RWPE1 (cell line): ENCODE measurements at regions not wholly inside any gene's neighbourhood (a gene's known extent, or its start where the extent isn't known, plus 50 kb on each side); places are given as distances from the start of the nearest gene placed in this dataset.
"Not testable (repeated sequence)": the region's sequence is repeated elsewhere in the genome, so short reads cannot be mapped to it uniquely, and the experiment has no call there.

Source experiments
- CTCF ChIA-PET: fragments of 350-600 bp; sonication (Branson Sonifier 250); formaldehyde crosslinking; extraction: SDS; loops from one replicate; lab custom pipeline; 2021; lab: Yijun Ruan, JAX
- POLR2A ChIA-PET: fragments of 400-600 bp; formaldehyde crosslinking; extraction: SDS; loops from one replicate; lab custom pipeline; 2020; ENCODE audit warnings: antibody characterized with exemption; ENCODE audit not compliant: low non-redundant PET; lab: Yijun Ruan, JAX
- DNase-seq: peaks from one replicate; pipeline ENCODE4 v3.0.0; 2012; ENCODE audit warnings: low spot score
- H3K27ac ChIP-seq: fragments of 450-650 bp; 2 replicates; pipeline ENCODE4 v1.5.1; 2017
- TF ChIP-seq, protein P1 (sequence below): fragments of 450-650 bp; conservative IDR thresholded peaks from 2 replicates; pipeline ENCODE4 v1.5.1; 2017; ENCODE audit warnings: low read depth, mild to moderate bottlenecking

- DNase-seq = no peak
- CTCF ChIA-PET = no interaction called here
- TF ChIP-seq, protein P1, sequence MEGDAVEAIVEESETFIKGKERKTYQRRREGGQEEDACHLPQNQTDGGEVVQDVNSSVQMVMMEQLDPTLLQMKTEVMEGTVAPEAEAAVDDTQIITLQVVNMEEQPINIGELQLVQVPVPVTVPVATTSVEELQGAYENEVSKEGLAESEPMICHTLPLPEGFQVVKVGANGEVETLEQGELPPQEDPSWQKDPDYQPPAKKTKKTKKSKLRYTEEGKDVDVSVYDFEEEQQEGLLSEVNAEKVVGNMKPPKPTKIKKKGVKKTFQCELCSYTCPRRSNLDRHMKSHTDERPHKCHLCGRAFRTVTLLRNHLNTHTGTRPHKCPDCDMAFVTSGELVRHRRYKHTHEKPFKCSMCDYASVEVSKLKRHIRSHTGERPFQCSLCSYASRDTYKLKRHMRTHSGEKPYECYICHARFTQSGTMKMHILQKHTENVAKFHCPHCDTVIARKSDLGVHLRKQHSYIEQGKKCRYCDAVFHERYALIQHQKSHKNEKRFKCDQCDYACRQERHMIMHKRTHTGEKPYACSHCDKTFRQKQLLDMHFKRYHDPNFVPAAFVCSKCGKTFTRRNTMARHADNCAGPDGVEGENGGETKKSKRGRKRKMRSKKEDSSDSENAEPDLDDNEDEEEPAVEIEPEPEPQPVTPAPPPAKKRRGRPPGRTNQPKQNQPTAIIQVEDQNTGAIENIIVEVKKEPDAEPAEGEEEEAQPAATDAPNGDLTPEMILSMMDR = no peak
- POLR2A ChIA-PET = no interaction called here
- H3K27ac ChIP-seq = no peak overlapping the region
Measured at GRCh38 chr1:221525749-221526148, 216.1 kb downstream of the DUSP10 start.

- TF ChIP-seq, protein P1 = no peak
- DNase-seq = no peak
- POLR2A ChIA-PET = no interaction called here
- H3K27ac ChIP-seq = no peak overlapping the region
- CTCF ChIA-PET = interaction anchor here (0.7 kb wide), 2 partner anchors 640 to 820 kb away, joined by 3 to 4 read pairs; no protein-coding TSS in a partner anchor
Measured at GRCh38 chr1:221527302-221527701, 214.6 kb downstream of the DUSP10 start.

DNA sequence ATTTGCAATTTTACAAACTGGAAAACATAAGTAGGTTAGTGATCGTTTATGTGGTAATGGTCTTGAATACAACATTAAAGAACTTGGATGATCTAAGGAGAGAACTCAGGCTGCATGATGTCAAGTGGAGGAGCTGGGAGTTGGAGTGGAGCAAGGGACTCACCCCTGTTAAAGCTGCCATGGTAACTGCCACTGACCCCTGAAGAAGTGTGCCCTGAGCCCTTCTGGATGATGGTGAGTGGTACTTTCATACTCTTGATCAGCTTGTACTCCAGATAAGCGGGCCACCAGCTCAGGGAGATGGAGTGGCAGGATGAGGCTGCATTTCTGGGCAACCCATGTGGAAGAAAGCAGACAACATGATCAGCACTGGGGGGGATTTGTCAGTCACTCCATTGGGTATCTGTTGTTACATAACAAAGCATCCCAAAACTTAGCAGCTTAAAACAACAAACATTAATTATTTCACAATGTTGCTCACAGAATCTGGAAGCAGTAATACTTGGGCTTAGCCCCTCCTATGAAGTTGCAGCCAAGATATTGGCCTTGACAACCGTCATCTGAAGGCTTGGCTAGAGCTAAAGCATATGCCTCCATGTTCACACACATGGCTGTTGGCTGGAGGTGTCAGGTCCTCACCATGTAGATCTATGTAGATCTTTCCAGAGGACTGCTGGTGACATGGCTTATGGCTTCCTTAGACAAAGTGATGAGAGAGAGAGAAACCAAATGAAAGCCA, 213.8 kb downstream of the DUSP10 start:
- TF ChIP-seq, protein P1 = no peak
- ChIA-PET CTCF (interaction anchor here (0.7 kb wide), 2 partner anchors 639 to 820 kb away, joined by 3 to 4 read pairs; no protein-coding TSS in a partner anchor), POLR2A (no interaction called here)
- no peak overlapping the region for H3K27ac ChIP-seq
- no peak for DNase-seq

DNA sequence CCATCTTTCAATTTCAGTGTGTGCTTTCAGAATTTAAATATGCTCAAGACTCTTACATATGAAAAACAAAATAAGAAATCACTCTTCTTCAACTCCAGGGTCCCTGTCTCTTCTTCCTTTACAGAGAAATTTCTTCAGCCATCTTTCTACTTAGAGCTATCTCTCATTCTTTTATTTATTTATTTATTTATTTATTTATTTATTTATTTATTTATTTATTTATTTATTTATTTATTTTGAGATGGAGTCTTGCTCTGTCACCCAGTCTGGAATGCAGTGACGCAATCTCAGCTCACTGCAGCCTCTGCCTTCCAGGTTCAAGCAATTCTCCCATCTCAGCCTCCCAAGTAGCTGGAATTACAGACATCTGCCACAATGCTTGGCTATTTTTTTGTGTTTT, 211.7 kb downstream of the DUSP10 start:
- POLR2A ChIA-PET, H3K27ac ChIP-seq, DNase-seq, CTCF ChIA-PET: not testable (repeated sequence)

- TF ChIP-seq, protein P1 = no peak
- ChIA-PET CTCF (no interaction called here), POLR2A (no interaction called here)
- H3K27ac ChIP-seq = no peak overlapping the region
- no peak for DNase-seq
Measured at GRCh38 chr1:221530791-221531190, 211.1 kb downstream of the DUSP10 start.

DNA sequence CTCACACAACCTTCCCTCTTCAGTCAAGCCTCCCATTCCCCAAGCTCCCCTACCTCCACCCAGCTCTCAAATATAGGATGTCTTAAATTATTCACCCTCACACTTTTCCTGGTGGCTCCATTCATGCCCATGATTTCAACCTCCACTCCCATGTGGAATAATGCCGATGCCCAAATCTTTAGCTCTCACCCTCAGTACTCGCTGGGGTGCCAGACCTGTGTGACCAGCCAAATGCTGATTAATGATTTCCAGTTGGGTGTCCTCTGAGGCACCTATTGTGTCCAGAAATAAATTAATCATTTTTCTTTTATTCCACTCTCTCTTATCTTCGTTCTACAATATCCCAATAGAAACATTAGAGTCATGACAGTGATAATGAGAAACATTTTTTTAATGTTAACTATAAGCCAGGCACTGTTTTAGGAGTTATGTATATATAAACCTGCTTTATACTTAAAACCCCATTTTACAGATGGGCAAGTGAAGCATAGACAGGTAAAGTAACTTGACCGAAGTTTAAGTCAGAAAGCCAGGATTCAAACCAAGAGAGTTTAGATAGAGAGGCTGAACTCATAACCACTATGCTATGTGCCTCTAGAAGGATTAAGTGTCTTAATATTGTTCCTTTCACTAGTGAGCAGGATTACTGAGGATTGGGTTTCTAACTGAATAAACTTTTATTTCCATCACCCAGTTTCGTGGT, 209.7 kb downstream of the DUSP10 start:
- POLR2A ChIA-PET = interaction anchor here (0.6 kb wide), 1 partner anchor 8 kb away, joined by 5 read pairs; no protein-coding TSS in a partner anchor
- no peak overlapping the region for H3K27ac ChIP-seq
- DNase-seq = no peak
- TF ChIP-seq, protein P1 = no peak
- CTCF ChIA-PET = no interaction called here

GRCh38 chr1:221541296-221541695, 200.6 kb downstream of the DUSP10 start:
- DNase-seq = no peak
- POLR2A ChIA-PET = no interaction called here
- CTCF ChIA-PET = interaction anchor here (0.6 kb wide), 1 partner anchor 1424 kb away, joined by 3 read pairs; no protein-coding TSS in a partner anchor
- no peak overlapping the region for H3K27ac ChIP-seq
- TF ChIP-seq, protein P1 = no peak
